ENCODE measurements at regions not wholly inside any gene's neighbourhood (a gene's known extent, or its start where the extent isn't known, plus 50 kb on each side); places are given as distances from the start of the nearest gene placed in this dataset.

- Histone ChIP-seq H3K36me3 (replicated peaks in 1 of 2; ENCODE audit: control insufficient read depth in 1 of 2, insufficient read depth in 2 of 2, low read length in 1 of 2) (no peaks in the 10 kb centered on the region), H2AFZ (ENCODE audit: low read depth) (no peak overlapping the region), H3K4me3 (ENCODE audit: low read depth in 2 of 2, low read length in 1 of 2) (no peak overlapping the region), H3K9ac (no peak overlapping the region), H3K9me2 (no peaks in the 10 kb centered on the region), H3K27me3 (ENCODE audit: insufficient read depth) (no peaks in the 10 kb centered on the region), H3K79me2 (ENCODE audit: insufficient read depth) (no peaks in the 10 kb centered on the region), H3K27ac (ENCODE audit: low read depth in 2 of 2, low read length in 1 of 2) (peak overlapping the region in 1 of 2 experiments; percentile 24; a peak in 1 of 4 replicates), H3K4me2 (no peak overlapping the region), H3F3A (replicated peaks; ENCODE audit: insufficient read depth) (no peaks in the 10 kb centered on the region), H4K20me1 (ENCODE audit: insufficient read depth) (no peaks in the 10 kb centered on the region), H3K4me1 (ENCODE audit: control insufficient read depth in 1 of 2, insufficient read depth in 2 of 2, low read depth in 1 of 2, low read length in 1 of 2) (no peaks in the 10 kb centered on the region), H3K9me3 (no peaks in the 10 kb centered on the region)
- 14% methylated on average over 1 of the region's 1 CpG for WGBS (ENCODE audit: low lambda C conversion rate)
- CTCF ChIA-PET = no interaction called here
- no peak for DNase-seq
- 0 out of 2 replicates have a peak, but pooled peaks have one; percentile 9 for TF ChIP-seq FOSL2 (IDR thresholded peaks at IDR 0.05; ENCODE audit: borderline replicate concordance, low read depth)
- no peak for TF ChIP-seq TCF12 (IDR thresholded peaks at IDR 0.05)
- no peak for TF ChIP-seq TEAD4 (IDR thresholded peaks at IDR 0.05; ENCODE audit: borderline replicate concordance, insufficient read depth)
- no peak for TF ChIP-seq CTCF (IDR thresholded peaks at IDR 0.05)
- TF ChIP-seq RAD21 (IDR thresholded peaks at IDR 0.05; ENCODE audit: low read length) = no peak
- no peak for TF ChIP-seq GABPA (IDR thresholded peaks at IDR 0.05; ENCODE audit: low read depth)
- TF ChIP-seq SMC3 (IDR thresholded peaks at IDR 0.05; ENCODE audit: low read depth, low read length) = no peak
- POLR2A ChIA-PET = no interaction called here
These were observed 534.2 kb downstream of the LRFN5 start for GRCh38 chr14:42140831-42141279.

- Histone ChIP-seq H3K9me2 (no peaks in the 10 kb centered on the region), H3K9ac (no peak overlapping the region), H3K4me2 (no peak overlapping the region), H2AFZ (ENCODE audit: low read depth) (no peak overlapping the region), H3F3A (replicated peaks; ENCODE audit: insufficient read depth) (no peaks in the 10 kb centered on the region), H3K9me3 (no peaks in the 10 kb centered on the region), H3K4me3 (ENCODE audit: low read depth in 2 of 2, low read length in 1 of 2) (no peak overlapping the region), H3K36me3 (replicated peaks in 1 of 2; ENCODE audit: control insufficient read depth in 1 of 2, insufficient read depth in 2 of 2, low read length in 1 of 2) (no peaks in the 10 kb centered on the region), H3K79me2 (ENCODE audit: insufficient read depth) (no peaks in the 10 kb centered on the region), H3K27me3 (ENCODE audit: insufficient read depth) (no peaks in the 10 kb centered on the region), H3K27ac (ENCODE audit: low read depth in 2 of 2, low read length in 1 of 2) (no peak overlapping the region), H3K4me1 (ENCODE audit: control insufficient read depth in 1 of 2, insufficient read depth in 2 of 2, low read depth in 1 of 2, low read length in 1 of 2) (no peaks in the 10 kb centered on the region), H4K20me1 (ENCODE audit: insufficient read depth) (no peaks in the 10 kb centered on the region)
- DNase-seq = no peak
- ChIA-PET POLR2A (no interaction called here), CTCF (no interaction called here)
- WGBS (ENCODE audit: low lambda C conversion rate) = 15% methylated on average over 3 of the region's 3 CpGs
- TF ChIP-seq FOSL2 (IDR thresholded peaks at IDR 0.05; ENCODE audit: borderline replicate concordance, low read depth) = no peak
- no peak for TF ChIP-seq MAX (IDR thresholded peaks at IDR 0.05; ENCODE audit: low read depth)
- no peak for TF ChIP-seq MEF2A (IDR thresholded peaks at IDR 0.05; ENCODE audit: borderline replicate concordance, low read depth)
- TF ChIP-seq IRF3 (IDR thresholded peaks at IDR 0.05; ENCODE audit: low read depth, low read length) = no peak
- TF ChIP-seq FOXM1 (IDR thresholded peaks at IDR 0.05; ENCODE audit: low read depth) = no peak
- TF ChIP-seq RCOR1 (IDR thresholded peaks at IDR 0.05; ENCODE audit: low read length) = no peak
- no peak for TF ChIP-seq CHD2 (IDR thresholded peaks at IDR 0.05; ENCODE audit: low read length, partially characterized antibody)
- no peak for TF ChIP-seq CTCF (IDR thresholded peaks at IDR 0.05)
- TF ChIP-seq ZBTB33 (IDR thresholded peaks at IDR 0.05; ENCODE audit: borderline replicate concordance, low read depth) = no peak
- TF ChIP-seq TAF1 (IDR thresholded peaks at IDR 0.05; ENCODE audit: borderline replicate concordance, low read depth, low read length) = no peak
- TF ChIP-seq GATA2 (CRISPR knock-in tag; IDR thresholded peaks at IDR 0.05) = no peak
- no peak for TF ChIP-seq GABPA (IDR thresholded peaks at IDR 0.05; ENCODE audit: low read depth)
- no peak for TF ChIP-seq YY1 (IDR thresholded peaks at IDR 0.05; ENCODE audit: low read depth)
- TF ChIP-seq TCF12 (IDR thresholded peaks at IDR 0.05) = no peak
These were observed 533.3 kb downstream of the LRFN5 start for GRCh38 chr14:42140001-42140400.

Data from SK-N-SH (cell line).